ENCODE measurements at regions not wholly inside any gene's neighbourhood (a gene's known extent, or its start where the extent isn't known, plus 50 kb on each side); places are given as distances from the start of the nearest gene placed in this dataset.

DNA sequence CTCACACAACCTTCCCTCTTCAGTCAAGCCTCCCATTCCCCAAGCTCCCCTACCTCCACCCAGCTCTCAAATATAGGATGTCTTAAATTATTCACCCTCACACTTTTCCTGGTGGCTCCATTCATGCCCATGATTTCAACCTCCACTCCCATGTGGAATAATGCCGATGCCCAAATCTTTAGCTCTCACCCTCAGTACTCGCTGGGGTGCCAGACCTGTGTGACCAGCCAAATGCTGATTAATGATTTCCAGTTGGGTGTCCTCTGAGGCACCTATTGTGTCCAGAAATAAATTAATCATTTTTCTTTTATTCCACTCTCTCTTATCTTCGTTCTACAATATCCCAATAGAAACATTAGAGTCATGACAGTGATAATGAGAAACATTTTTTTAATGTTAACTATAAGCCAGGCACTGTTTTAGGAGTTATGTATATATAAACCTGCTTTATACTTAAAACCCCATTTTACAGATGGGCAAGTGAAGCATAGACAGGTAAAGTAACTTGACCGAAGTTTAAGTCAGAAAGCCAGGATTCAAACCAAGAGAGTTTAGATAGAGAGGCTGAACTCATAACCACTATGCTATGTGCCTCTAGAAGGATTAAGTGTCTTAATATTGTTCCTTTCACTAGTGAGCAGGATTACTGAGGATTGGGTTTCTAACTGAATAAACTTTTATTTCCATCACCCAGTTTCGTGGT is 209.7 kb downstream of the DUSP10 start:
- TF ChIP-seq, protein P1, sequence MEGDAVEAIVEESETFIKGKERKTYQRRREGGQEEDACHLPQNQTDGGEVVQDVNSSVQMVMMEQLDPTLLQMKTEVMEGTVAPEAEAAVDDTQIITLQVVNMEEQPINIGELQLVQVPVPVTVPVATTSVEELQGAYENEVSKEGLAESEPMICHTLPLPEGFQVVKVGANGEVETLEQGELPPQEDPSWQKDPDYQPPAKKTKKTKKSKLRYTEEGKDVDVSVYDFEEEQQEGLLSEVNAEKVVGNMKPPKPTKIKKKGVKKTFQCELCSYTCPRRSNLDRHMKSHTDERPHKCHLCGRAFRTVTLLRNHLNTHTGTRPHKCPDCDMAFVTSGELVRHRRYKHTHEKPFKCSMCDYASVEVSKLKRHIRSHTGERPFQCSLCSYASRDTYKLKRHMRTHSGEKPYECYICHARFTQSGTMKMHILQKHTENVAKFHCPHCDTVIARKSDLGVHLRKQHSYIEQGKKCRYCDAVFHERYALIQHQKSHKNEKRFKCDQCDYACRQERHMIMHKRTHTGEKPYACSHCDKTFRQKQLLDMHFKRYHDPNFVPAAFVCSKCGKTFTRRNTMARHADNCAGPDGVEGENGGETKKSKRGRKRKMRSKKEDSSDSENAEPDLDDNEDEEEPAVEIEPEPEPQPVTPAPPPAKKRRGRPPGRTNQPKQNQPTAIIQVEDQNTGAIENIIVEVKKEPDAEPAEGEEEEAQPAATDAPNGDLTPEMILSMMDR (IDR thresholded peaks at IDR 0.05): no peak
- no peak for TF ChIP-seq ZFX (IDR thresholded peaks at IDR 0.05; ENCODE audit: borderline replicate concordance)
